Coronary artery (tissue), 2 donors: ENCODE measurements at regions not wholly inside any gene's neighbourhood (a gene's known extent, or its start where the extent isn't known, plus 50 kb on each side); places are given as distances from the start of the nearest gene placed in this dataset.
"Not testable (repeated sequence)": the region's sequence is repeated elsewhere in the genome, so short reads cannot be mapped to it uniquely, and the experiment has no call there.

Experiments used
- DNase-seq: peaks from one replicate; pipeline ENCODE4 v3.0.0-alpha.2; 2017; ENCODE audit warnings: low spot score
- H3K27ac ChIP-seq, 2 donors: fragments of 200-600 bp; sonication (generic); one replicate each; pipeline ENCODE4 v1.5.1; 2016 to 2019
- H3K4me3 ChIP-seq: fragments of 200-600 bp; sonication (generic); 2 replicates; pipeline ENCODE4 v1.5.1; 2016; ENCODE audit warnings: mild to moderate bottlenecking, moderate library complexity
- CTCF ChIP-seq: fragments of 200-600 bp; sonication (generic); IDR thresholded peaks from one replicate; pipeline ENCODE4 v1.5.1; 2019; ENCODE audit warnings: antibody characterized with exemption

- Histone ChIP-seq H3K27ac (peak overlapping the region; percentile 83 to 96), H3K4me3 (no peak overlapping the region)
- DNase-seq: no peak
- TF ChIP-seq CTCF: no peak
These were observed 126.3 kb upstream of the TNRC6C start for GRCh38 chr17:77832180-77832560.

GRCh38 chr17:77833769-77834168 lies 124.7 kb upstream of the TNRC6C start:
- Histone ChIP-seq H3K4me3 (no peak overlapping the region), H3K27ac (peak overlapping the region; percentile 60 to 74)
- TF ChIP-seq CTCF: no peak
- no peak for DNase-seq

GRCh38 chr17:77834170-77835115 lies 124.1 kb upstream of the TNRC6C start:
- peak overlapping the region; percentile 60 to 74 for H3K27ac ChIP-seq
- TF ChIP-seq CTCF: no peak
- peak overlapping the region; percentile 14 for H3K4me3 ChIP-seq
- peak; percentile 84 for DNase-seq

- Histone ChIP-seq H3K27ac (no peak overlapping the region), H3K4me3 (no peak overlapping the region)
- no peak for DNase-seq
- TF ChIP-seq CTCF: no peak
These were observed 121.9 kb upstream of the TNRC6C start for GRCh38 chr17:77836557-77837041.

GRCh38 chr17:77837072-77837471 lies 121.4 kb upstream of the TNRC6C start:
- H3K27ac ChIP-seq, DNase-seq, H3K4me3 ChIP-seq: not testable (repeated sequence)

- peak; percentile 72 for DNase-seq
- Histone ChIP-seq H3K4me3 (no peak overlapping the region), H3K27ac (no peak overlapping the region)
- no peak for TF ChIP-seq CTCF
These were observed 120.6 kb upstream of the TNRC6C start for GRCh38 chr17:77837917-77838316.

- no peak overlapping the region for H3K4me3 ChIP-seq
- no peak for DNase-seq
- H3K27ac ChIP-seq: peak overlapping the region in 1 of 2 donors; percentile 26
- no peak for TF ChIP-seq CTCF
These were observed 119.5 kb upstream of the TNRC6C start for GRCh38 chr17:77838748-77839697.
